Loucy (cell line): ENCODE measurements at regions not wholly inside any gene's neighbourhood (a gene's known extent, or its start where the extent isn't known, plus 50 kb on each side); places are given as distances from the start of the nearest gene placed in this dataset.

Experiments
- EZH2phosphoT487 ChIP-seq: fragments of 200-600 bp; IDR thresholded peaks from 2 replicates; pipeline ENCODE4 v1.6.1; 2018; ENCODE audit warnings: antibody characterized with exemption, mild to moderate bottlenecking, moderate library complexity, borderline replicate concordance
- TF ChIP-seq, protein P1 (sequence below): fragments of 200-600 bp; sonication (generic); conservative IDR thresholded peaks from 2 replicates; pipeline ENCODE4 v1.5.1; 2014; ENCODE audit warnings: mild to moderate bottlenecking, antibody characterized with exemption, low read length

DNA sequence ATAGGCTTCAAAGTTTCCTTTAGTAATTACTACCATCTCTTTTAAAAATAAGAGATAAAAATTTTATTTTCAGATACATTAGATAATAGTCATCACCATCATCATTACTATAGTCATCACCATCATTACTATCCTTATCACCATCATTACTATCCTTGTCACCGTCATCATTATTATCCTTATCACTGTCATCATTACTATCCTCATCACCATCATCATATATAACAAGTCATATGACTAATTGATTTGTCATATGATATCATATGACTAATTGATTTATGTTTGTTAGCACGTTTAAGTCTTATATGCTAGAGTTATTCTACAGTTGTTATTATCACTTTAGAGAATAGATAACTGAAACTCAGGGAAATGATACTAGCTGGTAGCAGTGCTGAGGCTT is 382.1 kb upstream of the CDH18 start:
- no peak for TF ChIP-seq EZH2phosphoT487
- TF ChIP-seq, protein P1, sequence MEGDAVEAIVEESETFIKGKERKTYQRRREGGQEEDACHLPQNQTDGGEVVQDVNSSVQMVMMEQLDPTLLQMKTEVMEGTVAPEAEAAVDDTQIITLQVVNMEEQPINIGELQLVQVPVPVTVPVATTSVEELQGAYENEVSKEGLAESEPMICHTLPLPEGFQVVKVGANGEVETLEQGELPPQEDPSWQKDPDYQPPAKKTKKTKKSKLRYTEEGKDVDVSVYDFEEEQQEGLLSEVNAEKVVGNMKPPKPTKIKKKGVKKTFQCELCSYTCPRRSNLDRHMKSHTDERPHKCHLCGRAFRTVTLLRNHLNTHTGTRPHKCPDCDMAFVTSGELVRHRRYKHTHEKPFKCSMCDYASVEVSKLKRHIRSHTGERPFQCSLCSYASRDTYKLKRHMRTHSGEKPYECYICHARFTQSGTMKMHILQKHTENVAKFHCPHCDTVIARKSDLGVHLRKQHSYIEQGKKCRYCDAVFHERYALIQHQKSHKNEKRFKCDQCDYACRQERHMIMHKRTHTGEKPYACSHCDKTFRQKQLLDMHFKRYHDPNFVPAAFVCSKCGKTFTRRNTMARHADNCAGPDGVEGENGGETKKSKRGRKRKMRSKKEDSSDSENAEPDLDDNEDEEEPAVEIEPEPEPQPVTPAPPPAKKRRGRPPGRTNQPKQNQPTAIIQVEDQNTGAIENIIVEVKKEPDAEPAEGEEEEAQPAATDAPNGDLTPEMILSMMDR = no peak
